K562 (cell line): ENCODE measurements at regions not wholly inside any gene's neighbourhood (a gene's known extent, or its start where the extent isn't known, plus 50 kb on each side); places are given as distances from the start of the nearest gene placed in this dataset.

Source experiments
- CTCF ChIP-seq, 3 experiments: IDR thresholded peaks in 2 of 3; conservative IDR thresholded peaks in 1 of 3; 2 replicates each; pipeline ENCODE4 v1.5.1; 2011 to 2012; ENCODE audit warnings: low read length in 3 of 3, mild to moderate bottlenecking in 3 of 3, control low read depth in 2 of 3, improper control_type of control experiment in 1 of 3, inconsistent platforms in 1 of 3, low read depth in 1 of 3, mixed read lengths in 1 of 3, moderate library complexity in 1 of 3; ENCODE audit not compliant: insufficient read depth in 2 of 3
- JUND ChIP-seq, 2 experiments: IDR thresholded peaks; 2 replicates in 1 of 2; 3 replicates in 1 of 2; pipeline ENCODE4 v1.6.1; 2011; ENCODE audit warnings: borderline replicate concordance in 2 of 2, low read depth in 2 of 2, low read length in 2 of 2, improper control_type of control experiment in 1 of 2, missing biosample characterization in 1 of 2, missing genetic modification characterization in 1 of 2, missing genetic modification reagents in 1 of 2
- RAD21 ChIP-seq, 2 experiments: fragments of 250-450 bp in 1 of 2; fragments of 450-650 bp in 1 of 2; sonication (Bioruptor Pico) in 1 of 2; formaldehyde crosslinking in 1 of 2; IDR thresholded peaks in 1 of 2; conservative IDR thresholded peaks in 1 of 2; 2 replicates each; pipeline versions ENCODE4 v1.4.0 to v1.8.0; 2020 to 2022; ENCODE audit warnings: mild to moderate bottlenecking in 2 of 2, moderate library complexity in 1 of 2
- ZEB2 ChIP-seq: fragments of 450-650 bp; IDR thresholded peaks from 2 replicates; pipeline ENCODE4 v1.6.1; 2016
- ZNF707 ChIP-seq: fragments of 250-450 bp; sonication (Bioruptor Pico); conservative IDR thresholded peaks from 2 replicates; pipeline ENCODE4 v1.8.0; 2022; ENCODE audit warnings: inconsistent platforms, mild to moderate bottlenecking, moderate library complexity

DNA sequence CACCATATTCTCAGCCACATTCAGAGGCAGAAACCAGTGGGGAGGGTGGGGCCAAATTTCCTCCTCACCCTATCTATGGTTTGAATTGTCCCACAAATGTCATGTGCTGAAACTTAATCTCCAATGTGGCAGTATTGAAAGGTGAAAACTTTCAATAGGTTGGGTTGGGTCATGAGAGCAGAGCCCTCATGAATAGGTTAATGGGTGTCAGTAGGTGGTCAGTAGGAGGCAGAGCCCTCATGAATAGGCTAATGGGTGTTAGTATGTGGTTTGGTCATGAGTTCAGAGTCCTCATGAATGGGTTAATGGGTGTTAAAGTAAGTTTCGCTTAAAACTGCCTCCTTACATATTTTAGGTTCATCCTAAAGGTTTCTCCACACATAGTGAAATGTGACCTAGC, 170.0 kb downstream of the FCRL5 start:
- no peak for TF ChIP-seq JUND (IDR thresholded peaks at IDR 0.05; ENCODE audit: borderline replicate concordance, low read depth, low read length)
- no peak for TF ChIP-seq JUND (tag; IDR thresholded peaks at IDR 0.05; ENCODE audit: borderline replicate concordance, low read depth, low read length)
- no peak for TF ChIP-seq RAD21 (CRISPR knock-in tag; conservative IDR thresholded peaks at IDR 0.05 in 1 of 2, IDR thresholded peaks at IDR 0.05 in 1 of 2)
- TF ChIP-seq CTCF (IDR thresholded peaks at IDR 0.05 in 2 of 3, conservative IDR thresholded peaks at IDR 0.05 in 1 of 3; ENCODE audit: insufficient read depth in 2 of 3, low read depth in 1 of 3, low read length in 3 of 3) = no peak
- TF ChIP-seq ZNF707 = no peak
- no peak for TF ChIP-seq ZEB2
